ENCODE measurements at regions not wholly inside any gene's neighbourhood (a gene's known extent, or its start where the extent isn't known, plus 50 kb on each side); places are given as distances from the start of the nearest gene placed in this dataset.

GRCh38 chr3:30292192-30292893, 314.1 kb upstream of the TGFBR2 start:
- Histone ChIP-seq H3K27ac (ENCODE audit: low read depth, low read length) (peak overlapping the region; percentile 84), H3K27me3 (ENCODE audit: insufficient read depth, low read length) (no peaks in the 10 kb centered on the region), H3K4me1 (ENCODE audit: control insufficient read depth, insufficient read depth, low read length, unreplicated experiment) (peaks cover 64% of the 10 kb centered on the region), H3K79me2 (ENCODE audit: control insufficient read depth, insufficient read depth, low read length, unreplicated experiment) (no peaks in the 10 kb centered on the region), H2AFZ (ENCODE audit: low read length, unreplicated experiment) (peak overlapping the region; percentile 29), H3K36me3 (ENCODE audit: insufficient read depth, low read length) (no peaks in the 10 kb centered on the region), H3K4me3 (ENCODE audit: low read depth, low read length) (no peak overlapping the region)

DNA sequence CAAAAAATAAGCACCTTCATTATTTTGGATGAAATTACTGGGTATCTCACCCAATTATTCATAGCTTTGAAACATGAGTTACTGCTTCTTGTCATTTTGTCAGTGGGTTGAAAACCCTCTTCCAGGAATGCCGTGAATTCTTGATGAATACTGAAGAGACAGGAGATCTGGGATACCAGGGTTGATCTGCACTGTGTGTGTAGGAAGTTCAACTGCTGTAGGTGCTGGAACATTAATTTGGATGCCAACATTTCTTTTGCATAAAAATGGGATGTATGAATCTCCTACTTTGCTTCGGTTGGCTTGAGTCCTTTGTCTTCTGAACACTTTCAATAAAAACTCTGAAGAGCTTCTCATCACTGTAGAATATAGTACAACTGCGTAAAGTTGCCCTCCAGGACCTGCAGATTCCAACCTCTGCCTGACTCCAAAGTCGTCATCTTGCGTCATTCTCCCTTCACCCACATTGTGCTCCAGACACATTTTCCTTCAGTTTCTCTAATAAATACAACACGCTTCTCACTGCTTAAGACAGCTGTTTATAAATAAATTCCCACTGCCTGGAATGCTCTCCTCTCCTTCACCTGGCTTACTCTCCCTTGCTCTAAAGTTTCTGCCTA, 312.7 kb upstream of the TGFBR2 start:
- H3K4me1 ChIP-seq (ENCODE audit: control insufficient read depth, insufficient read depth, low read length, unreplicated experiment) = peaks cover 58% of the 10 kb centered on the region
- H3K36me3 ChIP-seq (ENCODE audit: insufficient read depth, low read length) = no peaks in the 10 kb centered on the region
- H3K27me3 ChIP-seq (ENCODE audit: insufficient read depth, low read length) = no peaks in the 10 kb centered on the region
- no peaks in the 10 kb centered on the region for H3K79me2 ChIP-seq (ENCODE audit: control insufficient read depth, insufficient read depth, low read length, unreplicated experiment)
- peak overlapping the region; percentile 9 for H2AFZ ChIP-seq (ENCODE audit: low read length, unreplicated experiment)
- H3K4me3 ChIP-seq (ENCODE audit: low read depth, low read length) = no peak overlapping the region
- peak overlapping the region; percentile 84 for H3K27ac ChIP-seq (ENCODE audit: low read depth, low read length)

DNA sequence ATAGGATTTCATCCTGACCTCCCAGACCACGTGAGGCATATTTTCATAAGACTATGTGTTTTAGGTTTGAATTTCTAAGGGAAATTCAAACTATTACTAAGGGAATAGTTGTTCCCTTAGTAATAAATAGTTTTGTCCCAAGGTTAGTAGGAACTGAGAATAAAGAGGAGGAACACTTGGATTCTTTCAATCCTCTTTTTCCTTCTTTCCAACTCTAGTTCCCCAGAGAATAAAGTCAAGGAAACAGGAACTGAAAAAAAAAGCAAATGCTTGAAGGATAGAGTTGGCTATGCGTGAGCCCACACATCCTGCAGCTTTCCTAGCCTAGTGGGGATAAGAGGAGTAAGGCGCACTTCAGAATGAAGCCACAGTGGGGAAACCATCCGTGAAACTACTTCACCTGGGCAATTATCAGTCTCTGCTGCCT, 312.1 kb upstream of the TGFBR2 start:
- Histone ChIP-seq H3K36me3 (ENCODE audit: insufficient read depth, low read length) (no peaks in the 10 kb centered on the region), H2AFZ (ENCODE audit: low read length, unreplicated experiment) (peak overlapping the region; percentile 9), H3K79me2 (ENCODE audit: control insufficient read depth, insufficient read depth, low read length, unreplicated experiment) (no peaks in the 10 kb centered on the region), H3K4me3 (ENCODE audit: low read depth, low read length) (no peak overlapping the region), H3K27me3 (ENCODE audit: insufficient read depth, low read length) (no peaks in the 10 kb centered on the region), H3K4me1 (ENCODE audit: control insufficient read depth, insufficient read depth, low read length, unreplicated experiment) (peaks cover 52% of the 10 kb centered on the region), H3K27ac (ENCODE audit: low read depth, low read length) (peak overlapping the region; percentile 84)

DNA sequence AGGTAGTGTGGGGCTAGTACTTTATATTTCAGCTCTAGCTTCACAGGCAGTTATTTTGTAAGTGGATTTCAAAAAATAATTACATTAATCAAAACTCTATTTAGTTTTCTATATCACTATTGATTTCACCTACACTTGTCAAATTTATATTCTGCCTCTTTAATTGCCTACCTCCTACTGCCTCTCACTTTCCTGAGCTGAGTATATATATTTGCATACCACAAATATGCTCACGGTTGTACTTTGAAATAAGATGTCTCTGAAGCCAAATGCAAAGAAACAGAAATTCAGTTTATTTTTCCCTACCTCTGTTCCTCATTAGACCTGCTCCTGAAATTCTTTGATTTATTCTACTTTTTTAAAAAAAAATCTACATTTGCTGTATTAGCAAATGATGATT, 309.3 kb upstream of the TGFBR2 start:
- no peak overlapping the region for H2AFZ ChIP-seq (ENCODE audit: low read length, unreplicated experiment)
- H3K4me1 ChIP-seq (ENCODE audit: control insufficient read depth, insufficient read depth, low read length, unreplicated experiment) = peaks cover 38% of the 10 kb centered on the region
- no peaks in the 10 kb centered on the region for H3K79me2 ChIP-seq (ENCODE audit: control insufficient read depth, insufficient read depth, low read length, unreplicated experiment)
- H3K36me3 ChIP-seq (ENCODE audit: insufficient read depth, low read length) = no peaks in the 10 kb centered on the region
- no peak overlapping the region for H3K4me3 ChIP-seq (ENCODE audit: low read depth, low read length)
- H3K27me3 ChIP-seq (ENCODE audit: insufficient read depth, low read length) = no peaks in the 10 kb centered on the region
- H3K27ac ChIP-seq (ENCODE audit: low read depth, low read length) = no peak overlapping the region

DNA sequence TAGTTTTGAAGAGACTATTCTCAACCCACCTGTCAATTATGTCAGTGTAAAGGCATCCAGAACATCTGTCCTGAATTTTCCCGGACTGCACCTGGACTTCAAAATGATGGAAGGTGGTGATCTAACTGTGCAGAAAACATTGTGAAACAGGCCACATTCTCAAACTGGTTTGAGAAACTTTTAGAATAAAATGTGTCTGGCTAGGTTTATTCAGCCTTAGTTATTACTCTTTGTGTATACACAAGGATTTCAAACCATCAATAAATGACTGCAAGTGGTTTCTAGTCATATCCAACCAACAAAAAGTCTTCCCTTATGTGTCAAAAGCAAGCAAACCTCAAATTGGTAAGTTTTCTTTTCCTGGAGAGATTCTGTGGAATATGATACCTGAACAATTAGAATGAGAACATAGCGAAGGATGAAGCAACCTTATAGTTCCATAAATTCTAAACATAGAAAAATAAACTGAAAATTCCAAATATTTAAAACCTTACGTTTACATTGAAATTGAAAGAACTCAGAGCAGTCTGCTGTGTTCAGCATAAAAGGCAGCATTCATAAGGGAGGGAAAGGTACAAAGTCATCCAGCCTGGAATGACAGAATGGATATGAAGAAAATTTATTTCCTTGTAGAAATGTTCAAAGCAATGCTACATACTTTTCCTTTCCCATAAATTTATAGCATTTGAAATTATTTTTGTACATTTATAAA, 306.6 kb upstream of the TGFBR2 start:
- H3K4me1 ChIP-seq (ENCODE audit: control insufficient read depth, insufficient read depth, low read length, unreplicated experiment) = peaks cover 12% of the 10 kb centered on the region
- H3K27me3 ChIP-seq (ENCODE audit: insufficient read depth, low read length) = no peaks in the 10 kb centered on the region
- no peaks in the 10 kb centered on the region for H3K79me2 ChIP-seq (ENCODE audit: control insufficient read depth, insufficient read depth, low read length, unreplicated experiment)
- no peaks in the 10 kb centered on the region for H3K36me3 ChIP-seq (ENCODE audit: insufficient read depth, low read length)
- no peak overlapping the region for H3K27ac ChIP-seq (ENCODE audit: low read depth, low read length)
- H3K4me3 ChIP-seq (ENCODE audit: low read depth, low read length) = no peak overlapping the region
- H2AFZ ChIP-seq (ENCODE audit: low read length, unreplicated experiment) = no peak overlapping the region

- no peaks in the 10 kb centered on the region for H3K27me3 ChIP-seq (ENCODE audit: insufficient read depth, low read length)
- peak overlapping the region; percentile 22 for H2AFZ ChIP-seq (ENCODE audit: low read length, unreplicated experiment)
- H3K36me3 ChIP-seq (ENCODE audit: insufficient read depth, low read length) = no peaks in the 10 kb centered on the region
- peaks cover 4% of the 10 kb centered on the region for H3K4me1 ChIP-seq (ENCODE audit: control insufficient read depth, insufficient read depth, low read length, unreplicated experiment)
- no peaks in the 10 kb centered on the region for H3K79me2 ChIP-seq (ENCODE audit: control insufficient read depth, insufficient read depth, low read length, unreplicated experiment)
- H3K27ac ChIP-seq (ENCODE audit: low read depth, low read length) = no peak overlapping the region
- no peak overlapping the region for H3K4me3 ChIP-seq (ENCODE audit: low read depth, low read length)
These were observed 305.6 kb upstream of the TGFBR2 start for GRCh38 chr3:30300809-30301208.

DNA sequence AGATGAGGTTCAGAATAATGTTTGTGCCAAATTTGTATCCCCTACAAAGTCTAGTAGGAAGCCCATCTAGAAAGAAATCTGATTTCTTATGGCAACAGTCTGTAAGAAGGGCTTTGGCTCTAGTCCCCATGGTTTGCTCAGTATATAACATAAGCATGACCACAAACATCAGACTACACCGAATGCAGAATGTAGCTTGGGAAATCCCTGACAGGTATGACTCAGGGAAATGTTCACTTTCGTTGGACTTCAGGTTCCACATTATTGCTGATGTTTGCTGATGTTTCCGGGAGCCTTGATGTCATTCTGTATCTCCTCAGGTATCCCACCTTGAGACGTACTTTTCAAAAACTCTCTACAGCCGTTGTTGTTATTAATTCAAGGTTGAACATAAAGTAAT, 304.4 kb upstream of the TGFBR2 start:
- H3K4me1 ChIP-seq (ENCODE audit: control insufficient read depth, insufficient read depth, low read length, unreplicated experiment) = peaks cover 2% of the 10 kb centered on the region
- no peak overlapping the region for H3K27ac ChIP-seq (ENCODE audit: low read depth, low read length)
- H3K79me2 ChIP-seq (ENCODE audit: control insufficient read depth, insufficient read depth, low read length, unreplicated experiment) = no peaks in the 10 kb centered on the region
- no peaks in the 10 kb centered on the region for H3K36me3 ChIP-seq (ENCODE audit: insufficient read depth, low read length)
- no peak overlapping the region for H2AFZ ChIP-seq (ENCODE audit: low read length, unreplicated experiment)
- no peaks in the 10 kb centered on the region for H3K27me3 ChIP-seq (ENCODE audit: insufficient read depth, low read length)
- H3K4me3 ChIP-seq (ENCODE audit: low read depth, low read length) = no peak overlapping the region

- H3K4me1 ChIP-seq (ENCODE audit: control insufficient read depth, insufficient read depth, low read length, unreplicated experiment) = peaks cover 18% of the 10 kb centered on the region
- no peaks in the 10 kb centered on the region for H3K79me2 ChIP-seq (ENCODE audit: control insufficient read depth, insufficient read depth, low read length, unreplicated experiment)
- H3K4me3 ChIP-seq (ENCODE audit: low read depth, low read length) = no peak overlapping the region
- no peak overlapping the region for H2AFZ ChIP-seq (ENCODE audit: low read length, unreplicated experiment)
- H3K36me3 ChIP-seq (ENCODE audit: insufficient read depth, low read length) = no peaks in the 10 kb centered on the region
- H3K27me3 ChIP-seq (ENCODE audit: insufficient read depth, low read length) = no peaks in the 10 kb centered on the region
- H3K27ac ChIP-seq (ENCODE audit: low read depth, low read length) = no peak overlapping the region
These were observed 302.6 kb upstream of the TGFBR2 start for GRCh38 chr3:30303770-30304169.

GRCh38 chr3:30305021-30305420, 301.4 kb upstream of the TGFBR2 start:
- H3K27ac ChIP-seq (ENCODE audit: low read depth, low read length) = no peak overlapping the region
- H3K79me2 ChIP-seq (ENCODE audit: control insufficient read depth, insufficient read depth, low read length, unreplicated experiment) = no peaks in the 10 kb centered on the region
- H3K36me3 ChIP-seq (ENCODE audit: insufficient read depth, low read length) = no peaks in the 10 kb centered on the region
- H2AFZ ChIP-seq (ENCODE audit: low read length, unreplicated experiment) = no peak overlapping the region
- H3K4me3 ChIP-seq (ENCODE audit: low read depth, low read length) = no peak overlapping the region
- H3K4me1 ChIP-seq (ENCODE audit: control insufficient read depth, insufficient read depth, low read length, unreplicated experiment) = peaks cover 18% of the 10 kb centered on the region
- no peaks in the 10 kb centered on the region for H3K27me3 ChIP-seq (ENCODE audit: insufficient read depth, low read length)

DNA sequence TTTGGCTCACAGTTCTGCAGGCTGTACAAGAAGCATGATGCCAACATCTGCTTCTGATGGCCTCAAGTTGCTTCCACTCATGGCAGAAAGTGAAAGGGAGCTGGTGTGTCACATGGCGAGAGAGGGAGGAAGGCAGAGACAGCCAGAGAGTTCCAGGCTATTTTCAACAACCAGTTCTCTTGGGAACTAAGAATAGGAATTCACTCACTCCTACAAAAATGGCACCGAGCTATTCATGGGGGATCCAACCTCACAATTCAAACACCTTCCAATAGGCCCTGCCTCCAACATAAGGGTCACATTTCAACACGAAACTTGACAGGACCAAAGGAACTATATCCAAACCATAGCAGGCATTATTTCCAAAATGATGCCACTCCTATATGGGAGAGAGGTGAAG, 299.5 kb upstream of the TGFBR2 start:
- Histone ChIP-seq H3K36me3 (ENCODE audit: insufficient read depth, low read length) (no peaks in the 10 kb centered on the region), H3K4me1 (ENCODE audit: control insufficient read depth, insufficient read depth, low read length, unreplicated experiment) (peaks cover 18% of the 10 kb centered on the region), H2AFZ (ENCODE audit: low read length, unreplicated experiment) (no peak overlapping the region), H3K4me3 (ENCODE audit: low read depth, low read length) (no peak overlapping the region), H3K27ac (ENCODE audit: low read depth, low read length) (no peak overlapping the region), H3K79me2 (ENCODE audit: control insufficient read depth, insufficient read depth, low read length, unreplicated experiment) (no peaks in the 10 kb centered on the region), H3K27me3 (ENCODE audit: insufficient read depth, low read length) (no peaks in the 10 kb centered on the region)
